Chondrocyte (in vitro differentiated cells): ENCODE measurements at regions not wholly inside any gene's neighbourhood (a gene's known extent, or its start where the extent isn't known, plus 50 kb on each side); places are given as distances from the start of the nearest gene placed in this dataset.

Experiments
- DNase-seq: peaks from one replicate; pipeline ENCODE4 v3.0.0; 2021; ENCODE audit warnings: mixed read lengths, low spot score
- H3K27ac Mint-ChIP-seq: one replicate; pipeline ENCODE4 v1.8.0; 2021; ENCODE audit warnings: mild to moderate bottlenecking, moderate library complexity, mixed read lengths; ENCODE audit not compliant: unreplicated experiment
- H3K27me3 Mint-ChIP-seq: 2 replicates; pipeline ENCODE4 v1.8.0; 2021; ENCODE audit warnings: low read depth, mixed read lengths
- H3K36me3 Mint-ChIP-seq: 2 replicates; pipeline ENCODE4 v1.8.0; 2021; ENCODE audit warnings: low read depth, mixed read lengths
- H3K4me1 Mint-ChIP-seq: 2 replicates; pipeline ENCODE4 v1.8.0; 2021; ENCODE audit warnings: low read depth, mild to moderate bottlenecking, mixed read lengths
- H3K4me3 Mint-ChIP-seq: one replicate; pipeline ENCODE4 v1.8.0; 2021; ENCODE audit warnings: mild to moderate bottlenecking, moderate library complexity, mixed read lengths; ENCODE audit not compliant: unreplicated experiment
- H3K9me3 Mint-ChIP-seq: 2 replicates; pipeline ENCODE4 v1.8.0; 2021; ENCODE audit warnings: low read depth, mixed read lengths
- TF ChIP-seq, protein P1 (sequence below): fragments of 200-600 bp; sonication (generic); IDR thresholded peaks from 2 replicates; pipeline ENCODE4 v1.5.0; 2021; ENCODE audit warnings: antibody characterized with exemption, mild to moderate bottlenecking, moderate library complexity

DNA sequence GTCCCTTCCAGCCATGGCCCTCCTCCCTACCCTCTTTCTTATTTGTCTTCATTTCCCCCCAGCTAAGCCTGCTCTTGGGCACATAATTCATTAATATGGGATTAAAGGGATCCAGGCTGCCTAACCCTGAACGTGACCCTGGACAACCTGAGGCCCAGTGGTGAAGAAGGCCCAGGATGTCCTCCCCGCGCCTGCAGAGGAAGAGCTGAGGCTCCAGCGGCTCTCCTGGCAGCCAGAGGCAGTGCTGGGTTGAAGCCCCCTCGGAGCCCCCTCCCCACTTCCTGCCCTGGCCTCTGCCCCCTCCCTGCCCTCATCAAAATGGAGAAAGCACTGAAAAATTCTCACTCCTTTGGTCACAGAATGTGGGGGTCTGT is 96.5 kb upstream of the ATP2B2 start:
- no peaks in the 10 kb centered on the region for H3K36me3 Mint-ChIP-seq
- no peak for DNase-seq
- no peak overlapping the region for H3K27ac Mint-ChIP-seq
- TF ChIP-seq, protein P1, sequence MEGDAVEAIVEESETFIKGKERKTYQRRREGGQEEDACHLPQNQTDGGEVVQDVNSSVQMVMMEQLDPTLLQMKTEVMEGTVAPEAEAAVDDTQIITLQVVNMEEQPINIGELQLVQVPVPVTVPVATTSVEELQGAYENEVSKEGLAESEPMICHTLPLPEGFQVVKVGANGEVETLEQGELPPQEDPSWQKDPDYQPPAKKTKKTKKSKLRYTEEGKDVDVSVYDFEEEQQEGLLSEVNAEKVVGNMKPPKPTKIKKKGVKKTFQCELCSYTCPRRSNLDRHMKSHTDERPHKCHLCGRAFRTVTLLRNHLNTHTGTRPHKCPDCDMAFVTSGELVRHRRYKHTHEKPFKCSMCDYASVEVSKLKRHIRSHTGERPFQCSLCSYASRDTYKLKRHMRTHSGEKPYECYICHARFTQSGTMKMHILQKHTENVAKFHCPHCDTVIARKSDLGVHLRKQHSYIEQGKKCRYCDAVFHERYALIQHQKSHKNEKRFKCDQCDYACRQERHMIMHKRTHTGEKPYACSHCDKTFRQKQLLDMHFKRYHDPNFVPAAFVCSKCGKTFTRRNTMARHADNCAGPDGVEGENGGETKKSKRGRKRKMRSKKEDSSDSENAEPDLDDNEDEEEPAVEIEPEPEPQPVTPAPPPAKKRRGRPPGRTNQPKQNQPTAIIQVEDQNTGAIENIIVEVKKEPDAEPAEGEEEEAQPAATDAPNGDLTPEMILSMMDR, result no peak
- H3K4me1 Mint-ChIP-seq, result no peaks in the 10 kb centered on the region
- H3K4me3 Mint-ChIP-seq, result no peak overlapping the region
- no peaks in the 10 kb centered on the region for H3K9me3 Mint-ChIP-seq
- H3K27me3 Mint-ChIP-seq, result peaks cover 62% of the 10 kb centered on the region

DNA sequence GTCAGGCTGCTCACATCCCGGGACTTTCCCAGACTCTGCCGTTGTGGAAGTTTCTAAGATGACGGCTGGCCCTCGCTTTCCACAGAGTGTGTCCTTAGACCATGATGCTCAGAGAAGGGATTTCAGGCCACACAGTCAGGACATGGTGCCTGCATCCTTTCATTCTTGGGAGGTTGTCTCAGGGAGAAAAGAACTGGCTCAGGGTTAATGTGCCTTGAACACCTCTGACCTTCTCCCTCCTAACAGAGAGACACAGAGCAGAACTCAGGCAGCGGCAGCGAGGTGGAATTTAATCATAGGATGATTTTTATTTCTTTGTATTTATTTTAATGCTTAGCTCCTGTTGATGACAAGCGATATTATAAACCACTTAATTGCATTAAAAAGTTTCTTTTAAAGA is 96.9 kb upstream of the ATP2B2 start:
- Mint-ChIP-seq H3K36me3 (no peaks in the 10 kb centered on the region), H3K9me3 (no peaks in the 10 kb centered on the region), H3K4me1 (no peaks in the 10 kb centered on the region), H3K27ac (no peak overlapping the region), H3K27me3 (peaks cover 61% of the 10 kb centered on the region), H3K4me3 (no peak overlapping the region)
- TF ChIP-seq, protein P1, result no peak
- DNase-seq, result no peak

DNA sequence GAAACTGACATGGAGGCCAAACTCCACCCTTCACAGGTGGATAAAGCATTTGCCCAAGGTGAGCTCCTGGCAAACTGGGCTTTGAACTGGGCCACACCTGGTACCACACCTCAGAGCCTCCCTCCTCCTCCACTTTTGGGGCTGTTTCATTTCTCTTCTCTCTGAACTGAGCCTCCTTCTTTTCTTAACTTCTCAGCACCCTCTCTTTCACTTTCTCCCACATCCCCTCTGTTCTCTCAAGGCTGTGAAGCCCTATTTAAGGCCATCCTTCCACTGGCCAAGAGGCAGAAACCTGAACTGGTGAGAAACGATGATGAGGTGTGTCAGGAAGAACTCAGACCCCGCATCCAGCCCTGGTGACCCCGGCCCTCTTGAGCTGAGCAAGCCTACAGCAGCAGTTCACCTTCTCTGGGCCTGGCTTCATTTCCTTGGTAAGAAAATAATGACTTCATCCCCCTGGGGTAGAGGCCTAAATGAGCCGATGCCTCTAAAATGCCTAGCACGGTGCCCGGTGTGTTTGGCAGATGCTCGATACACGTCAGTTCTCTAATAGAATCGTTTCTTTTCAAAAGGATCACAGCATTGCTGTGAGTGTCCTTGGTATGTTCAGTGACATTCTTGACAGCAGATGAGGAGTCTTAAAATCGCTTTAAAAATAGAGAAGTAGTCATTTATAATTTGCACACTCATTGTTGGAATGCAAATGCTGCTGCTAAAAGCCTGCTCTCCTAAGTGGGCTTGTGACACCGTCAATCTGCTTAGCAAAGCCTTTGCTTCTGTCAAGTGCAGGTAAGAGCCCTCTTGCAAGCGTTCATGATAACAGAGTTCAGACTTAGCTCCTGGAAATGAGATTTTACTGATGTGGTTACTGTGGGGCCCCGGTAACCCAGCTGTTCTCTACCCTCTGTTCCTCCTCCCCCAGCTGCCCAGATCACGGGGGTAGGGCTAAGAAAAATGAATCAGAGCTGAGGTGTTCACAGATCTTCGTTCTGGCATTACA is 97.7 kb upstream of the ATP2B2 start:
- no peaks in the 10 kb centered on the region for H3K9me3 Mint-ChIP-seq
- H3K27me3 Mint-ChIP-seq, result peaks cover 58% of the 10 kb centered on the region
- H3K4me3 Mint-ChIP-seq, result no peak overlapping the region
- no peaks in the 10 kb centered on the region for H3K36me3 Mint-ChIP-seq
- H3K27ac Mint-ChIP-seq, result no peak overlapping the region
- H3K4me1 Mint-ChIP-seq, result no peaks in the 10 kb centered on the region
- no peak for DNase-seq
- TF ChIP-seq, protein P1, result no peak

DNA sequence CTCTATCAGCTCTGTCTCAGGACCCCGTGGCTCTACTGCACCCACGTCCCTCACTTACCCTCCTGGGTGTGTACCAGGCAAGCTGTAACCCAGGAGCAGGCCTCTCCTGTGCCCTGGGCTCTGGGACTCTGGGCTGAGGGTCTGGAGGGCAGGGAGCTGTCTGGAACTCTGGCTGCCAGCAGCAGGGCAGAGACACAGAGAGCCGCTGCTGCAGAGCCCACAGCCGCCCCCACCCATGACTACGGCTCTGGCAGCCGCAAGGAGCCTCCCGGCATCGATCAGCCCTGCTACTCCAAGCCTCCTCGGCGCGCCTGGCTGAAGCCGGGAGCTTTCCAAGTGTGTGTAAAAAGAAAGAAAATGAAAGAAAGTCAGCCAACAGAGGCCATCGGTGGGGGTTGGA is 103.7 kb upstream of the ATP2B2 start:
- no peak overlapping the region for H3K27ac Mint-ChIP-seq
- DNase-seq, result no peak
- TF ChIP-seq, protein P1, result no peak
- no peaks in the 10 kb centered on the region for H3K4me1 Mint-ChIP-seq
- H3K36me3 Mint-ChIP-seq, result no peaks in the 10 kb centered on the region
- no peak overlapping the region for H3K4me3 Mint-ChIP-seq
- H3K9me3 Mint-ChIP-seq, result peaks cover 8% of the 10 kb centered on the region
- peaks cover 47% of the 10 kb centered on the region for H3K27me3 Mint-ChIP-seq

DNA sequence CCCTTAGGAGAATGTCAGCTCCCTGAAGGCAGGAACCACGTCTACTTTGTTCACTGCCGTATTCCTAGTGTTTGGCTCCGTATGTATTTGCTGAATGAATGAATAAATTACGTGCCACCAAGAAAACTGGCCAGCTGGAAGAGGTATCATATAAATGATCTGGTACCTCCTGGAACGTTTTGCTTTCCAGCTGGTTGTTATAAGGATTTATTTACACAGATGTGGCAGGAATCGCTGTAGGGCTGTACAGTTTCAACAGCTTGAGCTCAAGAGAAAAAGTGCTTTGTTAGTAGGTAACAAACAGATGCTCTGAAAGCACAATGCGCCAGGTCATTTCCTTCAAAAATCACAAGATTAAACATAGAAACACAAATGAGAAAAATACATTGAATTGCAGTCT is 108.8 kb upstream of the ATP2B2 start:
- no peaks in the 10 kb centered on the region for H3K4me1 Mint-ChIP-seq
- no peak for DNase-seq
- TF ChIP-seq, protein P1, result no peak
- no peak overlapping the region for H3K4me3 Mint-ChIP-seq
- peaks cover 8% of the 10 kb centered on the region for H3K9me3 Mint-ChIP-seq
- H3K27me3 Mint-ChIP-seq, result peaks cover 51% of the 10 kb centered on the region
- no peaks in the 10 kb centered on the region for H3K36me3 Mint-ChIP-seq
- H3K27ac Mint-ChIP-seq, result no peak overlapping the region
